Right lobe of liver (tissue), 4 donors: ENCODE measurements at regions not wholly inside any gene's neighbourhood (a gene's known extent, or its start where the extent isn't known, plus 50 kb on each side); places are given as distances from the start of the nearest gene placed in this dataset.

Experiments
- CTCF ChIP-seq, 4 donors: fragments of 200-600 bp in 3 of 4; fragments of 450-650 bp in 1 of 4; IDR thresholded peaks; one replicate each; pipeline versions ENCODE4 v1.5.1 to v1.8.0; 2016 to 2022; ENCODE audit warnings: antibody characterized with exemption in 4 of 4, mild to moderate bottlenecking in 2 of 4
- POLR2A ChIP-seq: fragments of 450-650 bp; IDR thresholded peaks from one replicate; pipeline ENCODE4 v1.6.1; 2017; ENCODE audit warnings: antibody characterized with exemption, mild to moderate bottlenecking
- donor health status: DM: no; HTN: no; CAD: no.
- donor health status: DM: no; HTN: no; CAD: no.
- donor health status: DM: no; HTN: yes; CAD: no.

DNA sequence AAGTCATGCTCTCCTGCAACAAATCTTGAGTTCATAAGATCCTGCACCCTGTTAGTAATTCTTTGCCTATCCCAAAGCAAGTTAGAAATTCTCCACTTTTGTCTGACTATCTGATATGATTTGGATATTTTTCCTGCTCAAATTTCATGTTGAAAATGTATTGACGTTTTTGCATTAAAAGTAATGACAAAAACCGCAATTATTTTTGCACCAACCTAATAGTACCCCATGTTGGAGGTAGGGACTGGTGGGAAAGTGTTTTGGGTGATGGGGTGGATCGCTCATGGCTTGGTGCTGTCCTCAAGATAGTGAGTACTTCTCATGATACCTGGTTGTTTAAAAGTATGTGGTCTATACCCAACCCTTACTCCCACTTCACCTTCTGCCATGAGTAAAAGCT lies 713.4 kb downstream of the CDH18 start:
- TF ChIP-seq CTCF (IDR thresholded peaks at IDR 0.05) (no peak), POLR2A (no peak)
